Osteocyte (in vitro differentiated cells): ENCODE measurements at regions not wholly inside any gene's neighbourhood (a gene's known extent, or its start where the extent isn't known, plus 50 kb on each side); places are given as distances from the start of the nearest gene placed in this dataset.

Source experiments
- DNase-seq: peaks from one replicate; pipeline ENCODE4 v3.0.0; 2021; ENCODE audit warnings: mixed read lengths; ENCODE audit not compliant: unreplicated experiment; ENCODE audit errors: extremely low spot score
- H3K27ac Mint-ChIP-seq: one replicate; pipeline ENCODE4 v1.8.0; 2021; ENCODE audit warnings: mild to moderate bottlenecking, mixed read lengths; ENCODE audit not compliant: unreplicated experiment
- H3K27me3 Mint-ChIP-seq: one replicate; pipeline ENCODE4 v1.8.0; 2021; ENCODE audit warnings: mixed read lengths; ENCODE audit not compliant: unreplicated experiment
- H3K36me3 Mint-ChIP-seq: one replicate; pipeline ENCODE4 v1.8.0; 2021; ENCODE audit warnings: mixed read lengths; ENCODE audit not compliant: unreplicated experiment
- H3K4me1 Mint-ChIP-seq: one replicate; pipeline ENCODE4 v1.8.0; 2021; ENCODE audit warnings: mixed read lengths; ENCODE audit not compliant: unreplicated experiment
- H3K4me3 Mint-ChIP-seq: one replicate; pipeline ENCODE4 v1.8.0; 2021; ENCODE audit warnings: mild to moderate bottlenecking, moderate library complexity, mixed read lengths; ENCODE audit not compliant: unreplicated experiment
- H3K9me3 Mint-ChIP-seq: one replicate; pipeline ENCODE4 v1.8.0; 2021; ENCODE audit warnings: mixed read lengths; ENCODE audit not compliant: unreplicated experiment
- CTCF ChIP-seq: fragments of 200-600 bp; sonication (generic); IDR thresholded peaks from 2 replicates; pipeline ENCODE4 v1.5.0; 2021; ENCODE audit warnings: antibody characterized with exemption, mild to moderate bottlenecking, moderate library complexity

DNA sequence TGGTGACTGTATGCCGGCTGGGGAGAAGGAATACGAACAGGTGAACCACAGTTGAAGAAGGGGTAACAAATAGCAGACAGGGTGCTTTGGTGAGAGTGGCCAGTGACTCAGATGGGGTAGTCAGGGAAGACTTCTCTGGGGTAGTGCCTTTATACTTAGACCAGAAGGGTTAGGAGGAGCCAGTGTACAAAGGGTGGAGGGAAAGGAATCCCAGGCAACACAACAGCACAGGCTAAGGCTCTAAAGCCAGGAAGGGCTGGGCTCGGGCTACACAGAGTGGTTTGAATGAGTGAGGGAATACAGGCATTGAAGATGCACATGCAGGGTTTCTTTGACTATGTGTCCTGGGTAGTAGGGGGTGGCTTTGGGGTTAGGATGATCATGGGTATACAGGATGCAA is 70.6 kb upstream of the CXCL14 start:
- Mint-ChIP-seq H3K36me3 (no peaks in the 10 kb centered on the region), H3K4me3 (no peak overlapping the region), H3K27ac (no peak overlapping the region), H3K4me1 (no peaks in the 10 kb centered on the region), H3K27me3 (peaks cover 4% of the 10 kb centered on the region), H3K9me3 (no peaks in the 10 kb centered on the region)
- peak; percentile 36 for DNase-seq
- no peak for TF ChIP-seq CTCF

DNA sequence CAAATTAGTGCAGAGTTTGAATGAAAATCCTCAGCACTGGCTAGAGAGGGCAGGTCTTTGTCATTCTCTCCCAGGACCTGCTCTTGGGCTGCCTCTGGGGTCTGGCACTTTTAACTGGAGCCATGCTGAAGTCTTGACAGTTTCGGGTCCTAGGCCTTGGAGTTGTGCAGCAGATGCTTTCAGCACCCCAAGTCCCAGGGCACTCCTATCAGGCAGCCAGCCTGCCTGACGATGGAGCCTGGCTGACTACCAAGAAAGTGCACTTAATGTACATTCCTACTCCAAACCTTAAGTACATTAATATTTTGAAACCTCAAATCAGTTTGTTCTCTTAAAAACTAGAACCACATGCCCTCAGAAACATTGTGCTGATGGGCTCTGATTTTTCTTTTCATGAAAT is 69.3 kb upstream of the CXCL14 start:
- TF ChIP-seq CTCF, result no peak
- Mint-ChIP-seq H3K4me1 (no peaks in the 10 kb centered on the region), H3K27ac (no peak overlapping the region)

GRCh38 chr5:135645336-135646180 is 66.8 kb upstream of the CXCL14 start:
- no peaks in the 10 kb centered on the region for H3K36me3 Mint-ChIP-seq
- peaks cover 16% of the 10 kb centered on the region for H3K27me3 Mint-ChIP-seq
- no peak overlapping the region for H3K27ac Mint-ChIP-seq
- no peaks in the 10 kb centered on the region for H3K4me1 Mint-ChIP-seq
- no peak for DNase-seq
- TF ChIP-seq CTCF, result no peak
- no peaks in the 10 kb centered on the region for H3K9me3 Mint-ChIP-seq
- no peak overlapping the region for H3K4me3 Mint-ChIP-seq

More for the DNA sequence above, 69.3 kb upstream of the CXCL14 start:
- H3K27me3 Mint-ChIP-seq, result peaks cover 4% of the 10 kb centered on the region
- H3K36me3 Mint-ChIP-seq, result no peaks in the 10 kb centered on the region
- H3K9me3 Mint-ChIP-seq, result no peaks in the 10 kb centered on the region
- H3K4me3 Mint-ChIP-seq, result no peak overlapping the region
- no peak for DNase-seq

DNA sequence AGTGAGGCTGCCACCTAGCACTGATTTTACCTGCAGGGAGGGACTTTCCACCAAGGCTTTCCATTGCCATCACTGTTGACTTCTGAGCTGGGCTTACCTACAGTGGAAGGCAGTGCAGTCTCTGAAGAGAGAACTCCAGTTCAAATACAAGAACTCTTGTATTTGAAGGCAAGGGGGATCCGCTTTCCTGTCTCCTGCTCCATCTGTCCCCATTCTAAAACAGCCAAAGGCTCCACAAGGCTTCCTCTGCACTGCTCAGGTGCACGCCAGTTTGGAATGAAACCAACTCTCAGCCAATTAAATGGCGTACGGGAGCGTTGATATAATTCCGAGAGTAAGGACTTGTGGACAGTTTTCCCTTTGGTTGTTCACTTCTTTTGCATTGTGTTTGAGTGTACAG is 66.0 kb upstream of the CXCL14 start:
- peaks cover 20% of the 10 kb centered on the region for H3K27me3 Mint-ChIP-seq
- H3K27ac Mint-ChIP-seq, result no peak overlapping the region
- no peaks in the 10 kb centered on the region for H3K9me3 Mint-ChIP-seq
- no peaks in the 10 kb centered on the region for H3K4me1 Mint-ChIP-seq
- no peak overlapping the region for H3K4me3 Mint-ChIP-seq
- H3K36me3 Mint-ChIP-seq, result no peaks in the 10 kb centered on the region
- no peak for DNase-seq
- no peak for TF ChIP-seq CTCF

DNA sequence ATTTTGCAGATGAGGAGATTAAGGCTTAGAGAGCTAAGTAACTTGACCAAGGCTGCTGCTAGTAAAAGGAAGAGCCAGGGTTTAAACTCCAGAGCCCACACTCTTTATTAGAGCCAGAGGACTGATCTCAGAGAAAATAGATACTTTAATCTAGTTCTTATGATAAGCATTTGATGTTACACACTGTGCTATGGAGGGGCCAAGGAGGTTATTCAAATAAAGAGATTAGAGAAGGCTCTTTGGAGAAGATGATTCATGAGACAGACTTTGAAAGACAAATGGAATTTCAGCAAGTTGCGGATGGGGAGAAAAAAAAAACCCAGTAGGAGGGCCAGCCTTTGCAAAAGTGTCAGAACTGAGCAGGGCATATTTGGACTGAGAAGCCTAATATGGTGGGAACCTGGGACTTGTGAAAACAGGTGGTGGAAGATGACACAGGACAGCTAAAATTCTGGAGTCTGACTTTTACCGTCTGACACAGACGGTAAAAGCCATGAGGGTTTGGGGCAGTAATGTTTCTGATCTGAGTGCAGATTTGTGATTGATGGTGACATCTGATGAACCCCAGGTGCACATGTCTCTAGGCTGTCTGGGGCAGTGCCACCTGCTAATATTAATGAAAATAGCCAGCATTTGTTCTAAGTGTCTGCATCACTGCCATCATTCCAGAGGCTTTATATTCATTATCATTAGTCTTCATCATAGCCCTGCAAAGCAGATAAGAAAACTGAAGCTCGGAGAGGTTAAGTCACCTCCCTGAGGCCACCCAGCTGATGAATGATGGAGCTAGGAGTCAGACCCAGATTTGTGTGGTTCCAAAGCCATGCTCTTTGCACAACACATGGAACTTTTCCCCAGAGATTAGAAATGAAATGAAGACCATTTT is 65.3 kb upstream of the CXCL14 start:
- no peak for DNase-seq
- no peak for TF ChIP-seq CTCF
- Mint-ChIP-seq H3K9me3 (no peaks in the 10 kb centered on the region), H3K4me1 (no peaks in the 10 kb centered on the region), H3K27ac (no peak overlapping the region), H3K36me3 (no peaks in the 10 kb centered on the region), H3K27me3 (peaks cover 25% of the 10 kb centered on the region), H3K4me3 (no peak overlapping the region)
